Activated T-cell treated with anti-CD3 and anti-CD28 coated beads, Interleukin-2, amount 50 U/mL, for 24 hours (primary cell): ENCODE measurements at regions not wholly inside any gene's neighbourhood (a gene's known extent, or its start where the extent isn't known, plus 50 kb on each side); places are given as distances from the start of the nearest gene placed in this dataset.

ENCODE experiments used
- DNase-seq: peaks from one replicate; pipeline ENCODE4 v3.0.0-alpha.2; 2020
- H3K27ac Mint-ChIP-seq: 2 replicates; pipeline ENCODE4 v1.8.0; 2020; ENCODE audit warnings: mild to moderate bottlenecking, mixed read lengths
- H3K27me3 Mint-ChIP-seq: 2 replicates; pipeline ENCODE4 v1.8.0; 2020; ENCODE audit warnings: mixed read lengths
- H3K36me3 Mint-ChIP-seq: 2 replicates; pipeline ENCODE4 v1.8.0; 2020; ENCODE audit warnings: low read depth, mixed read lengths
- H3K4me1 Mint-ChIP-seq: 2 replicates; pipeline ENCODE4 v1.8.0; 2020; ENCODE audit warnings: low read depth, mixed read lengths
- H3K4me3 Mint-ChIP-seq: 2 replicates; pipeline ENCODE4 v1.8.0; 2020; ENCODE audit warnings: mild to moderate bottlenecking, moderate library complexity, mixed read lengths
- H3K9me3 Mint-ChIP-seq: 2 replicates; pipeline ENCODE4 v1.8.0; 2020; ENCODE audit warnings: mixed read lengths

GRCh38 chr13:111872475-111873150 is 194.3 kb upstream of the SOX1 start:
- Mint-ChIP-seq H3K36me3 (no peaks in the 10 kb centered on the region), H3K27me3 (peaks cover 30% of the 10 kb centered on the region), H3K27ac (no peak overlapping the region)

GRCh38 chr13:111873676-111874178 is 193.2 kb upstream of the SOX1 start:
- H3K27me3 Mint-ChIP-seq: peaks cover 34% of the 10 kb centered on the region
- H3K4me3 Mint-ChIP-seq: no peak overlapping the region
- H3K4me1 Mint-ChIP-seq: no peaks in the 10 kb centered on the region
- peaks cover 2% of the 10 kb centered on the region for H3K9me3 Mint-ChIP-seq
- H3K36me3 Mint-ChIP-seq: no peaks in the 10 kb centered on the region
- H3K27ac Mint-ChIP-seq: no peak overlapping the region
- no peak for DNase-seq

More at GRCh38 chr13:111872475-111873150, 194.3 kb upstream of the SOX1 start:
- H3K4me3 Mint-ChIP-seq: no peak overlapping the region
- peaks cover 5% of the 10 kb centered on the region for H3K9me3 Mint-ChIP-seq
- H3K4me1 Mint-ChIP-seq: no peaks in the 10 kb centered on the region
- DNase-seq: no peak

GRCh38 chr13:111874981-111875380 is 192.0 kb upstream of the SOX1 start:
- H3K9me3 Mint-ChIP-seq: peaks cover 2% of the 10 kb centered on the region
- H3K4me1 Mint-ChIP-seq: no peaks in the 10 kb centered on the region
- no peak overlapping the region for H3K27ac Mint-ChIP-seq
- H3K4me3 Mint-ChIP-seq: no peak overlapping the region
- no peak for DNase-seq
- H3K27me3 Mint-ChIP-seq: peaks cover 34% of the 10 kb centered on the region
- no peaks in the 10 kb centered on the region for H3K36me3 Mint-ChIP-seq

GRCh38 chr13:111875915-111876314 is 191.0 kb upstream of the SOX1 start:
- Mint-ChIP-seq H3K9me3 (peaks cover 2% of the 10 kb centered on the region), H3K4me3 (no peak overlapping the region), H3K27ac (no peak overlapping the region), H3K27me3 (peaks cover 32% of the 10 kb centered on the region), H3K36me3 (no peaks in the 10 kb centered on the region), H3K4me1 (no peaks in the 10 kb centered on the region)
- no peak for DNase-seq

GRCh38 chr13:111876506-111876905 is 190.4 kb upstream of the SOX1 start:
- peaks cover 2% of the 10 kb centered on the region for H3K9me3 Mint-ChIP-seq
- H3K27me3 Mint-ChIP-seq: peaks cover 27% of the 10 kb centered on the region
- no peak overlapping the region for H3K4me3 Mint-ChIP-seq
- H3K27ac Mint-ChIP-seq: no peak overlapping the region
- no peaks in the 10 kb centered on the region for H3K4me1 Mint-ChIP-seq
- no peak for DNase-seq
- H3K36me3 Mint-ChIP-seq: no peaks in the 10 kb centered on the region

- Mint-ChIP-seq H3K27me3 (peaks cover 23% of the 10 kb centered on the region), H3K9me3 (peaks cover 2% of the 10 kb centered on the region)
- DNase-seq: no peak
Observed at GRCh38 chr13:111877906-111878305, 189.0 kb upstream of the SOX1 start.

GRCh38 chr13:111879719-111880118 is 187.2 kb upstream of the SOX1 start:
- no peak for DNase-seq
- H3K27ac Mint-ChIP-seq: no peak overlapping the region

More at GRCh38 chr13:111877906-111878305, 189.0 kb upstream of the SOX1 start:
- no peak overlapping the region for H3K27ac Mint-ChIP-seq
- no peak overlapping the region for H3K4me3 Mint-ChIP-seq
- H3K4me1 Mint-ChIP-seq: no peaks in the 10 kb centered on the region
- no peaks in the 10 kb centered on the region for H3K36me3 Mint-ChIP-seq

GRCh38 chr13:111880185-111880584 is 186.8 kb upstream of the SOX1 start:
- DNase-seq: no peak
- Mint-ChIP-seq H3K27me3 (peaks cover 16% of the 10 kb centered on the region), H3K4me1 (no peaks in the 10 kb centered on the region), H3K4me3 (no peak overlapping the region), H3K36me3 (no peaks in the 10 kb centered on the region), H3K27ac (no peak overlapping the region), H3K9me3 (peaks cover 2% of the 10 kb centered on the region)

More at GRCh38 chr13:111879719-111880118, 187.2 kb upstream of the SOX1 start:
- H3K36me3 Mint-ChIP-seq: no peaks in the 10 kb centered on the region
- H3K27me3 Mint-ChIP-seq: peaks cover 16% of the 10 kb centered on the region
- peaks cover 2% of the 10 kb centered on the region for H3K9me3 Mint-ChIP-seq
- H3K4me3 Mint-ChIP-seq: no peak overlapping the region
- no peaks in the 10 kb centered on the region for H3K4me1 Mint-ChIP-seq

GRCh38 chr13:111881700-111882099 is 185.2 kb upstream of the SOX1 start:
- Mint-ChIP-seq H3K27me3 (peaks cover 16% of the 10 kb centered on the region), H3K9me3 (peaks cover 2% of the 10 kb centered on the region), H3K4me3 (no peak overlapping the region), H3K36me3 (no peaks in the 10 kb centered on the region), H3K4me1 (no peaks in the 10 kb centered on the region), H3K27ac (no peak overlapping the region)
- DNase-seq: no peak

- Mint-ChIP-seq H3K36me3 (no peaks in the 10 kb centered on the region), H3K4me1 (no peaks in the 10 kb centered on the region), H3K27me3 (peaks cover 12% of the 10 kb centered on the region), H3K4me3 (no peak overlapping the region), H3K9me3 (peaks cover 2% of the 10 kb centered on the region), H3K27ac (no peak overlapping the region)
- no peak for DNase-seq
Observed at GRCh38 chr13:111882351-111882750, 184.6 kb upstream of the SOX1 start.

- Mint-ChIP-seq H3K27me3 (peaks cover 8% of the 10 kb centered on the region), H3K4me1 (no peaks in the 10 kb centered on the region), H3K27ac (no peak overlapping the region), H3K9me3 (no peaks in the 10 kb centered on the region), H3K4me3 (no peak overlapping the region), H3K36me3 (no peaks in the 10 kb centered on the region)
- DNase-seq: no peak
Observed at GRCh38 chr13:111883571-111884343, 183.2 kb upstream of the SOX1 start.

GRCh38 chr13:111886217-111886945 is 180.6 kb upstream of the SOX1 start:
- Mint-ChIP-seq H3K27me3 (peaks cover 22% of the 10 kb centered on the region), H3K9me3 (no peaks in the 10 kb centered on the region), H3K36me3 (no peaks in the 10 kb centered on the region), H3K27ac (no peak overlapping the region), H3K4me3 (no peak overlapping the region), H3K4me1 (no peaks in the 10 kb centered on the region)
- DNase-seq: no peak

GRCh38 chr13:111893071-111893606 is 173.8 kb upstream of the SOX1 start:
- Mint-ChIP-seq H3K36me3 (no peaks in the 10 kb centered on the region), H3K4me3 (no peak overlapping the region), H3K9me3 (no peaks in the 10 kb centered on the region), H3K27ac (no peak overlapping the region), H3K4me1 (no peaks in the 10 kb centered on the region), H3K27me3 (peaks cover 68% of the 10 kb centered on the region)
- no peak for DNase-seq

- Mint-ChIP-seq H3K4me3 (no peak overlapping the region), H3K9me3 (no peaks in the 10 kb centered on the region), H3K27me3 (peaks cover 68% of the 10 kb centered on the region), H3K36me3 (no peaks in the 10 kb centered on the region), H3K4me1 (no peaks in the 10 kb centered on the region), H3K27ac (no peak overlapping the region)
- no peak for DNase-seq
Observed at GRCh38 chr13:111893607-111894443, 173.1 kb upstream of the SOX1 start.
